ENCODE measurements at regions not wholly inside any gene's neighbourhood (a gene's known extent, or its start where the extent isn't known, plus 50 kb on each side); places are given as distances from the start of the nearest gene placed in this dataset.

GRCh38 chr16:63655846-63656245 is 1466.0 kb downstream of the CDH11 start:
- Histone ChIP-seq H3K27me3 (ENCODE audit: insufficient read depth, low read length) (no peaks in the 10 kb centered on the region), H3K14ac (ENCODE audit: insufficient read depth, low read length) (no peak overlapping the region), H3K23me2 (ENCODE audit: insufficient read length, low read depth, low read length, poor library complexity, severe bottlenecking) (no peaks in the 10 kb centered on the region), H3K27ac (ENCODE audit: insufficient read length, low read depth, low read length) (no peak overlapping the region), H3K79me1 (ENCODE audit: insufficient read depth, low read depth, low read length, poor library complexity, severe bottlenecking) (no peaks in the 10 kb centered on the region), H3K18ac (ENCODE audit: insufficient read length, low read depth, low read length) (no peak overlapping the region), H3K79me2 (ENCODE audit: insufficient read depth, low read length) (no peaks in the 10 kb centered on the region), H4K8ac (replicated peaks; ENCODE audit: insufficient read length, low read depth, low read length) (no peak overlapping the region), H4K91ac (ENCODE audit: insufficient read length, low read depth, low read length) (no peak overlapping the region), H3K56ac (ENCODE audit: insufficient read length, low read depth, low read length) (no peak overlapping the region), H4K20me1 (ENCODE audit: control insufficient read depth, insufficient read depth, insufficient read length) (no peaks in the 10 kb centered on the region), H4K5ac (ENCODE audit: insufficient read length, low read depth, low read length) (no peak overlapping the region), H3K9ac (ENCODE audit: extremely low read depth, insufficient read length, low read length) (no peak overlapping the region), H3K4ac (ENCODE audit: low read depth, low read length) (no peak overlapping the region), H3K4me1 (ENCODE audit: insufficient read depth, low read length) (no peaks in the 10 kb centered on the region), H3T11ph (ENCODE audit: low read length) (no peak overlapping the region), H2BK120ac (ENCODE audit: low read depth, low read length, poor library complexity, severe bottlenecking) (no peak overlapping the region), H3K9me3 (ENCODE audit: control insufficient read depth, low read depth, low read length) (no peaks in the 10 kb centered on the region), H2BK5ac (ENCODE audit: insufficient read length, low read length) (no peak overlapping the region), H2BK15ac (ENCODE audit: low read depth, low read length) (no peak overlapping the region), H2BK12ac (ENCODE audit: insufficient read length, low read depth, low read length) (no peak overlapping the region), H3K4me2 (ENCODE audit: insufficient read depth, insufficient read length, low read length) (no peak overlapping the region), H2AK5ac (ENCODE audit: insufficient read length, low read length) (no peak overlapping the region), H3K23ac (ENCODE audit: insufficient read length, low read depth, low read length) (no peak overlapping the region), H2AFZ (ENCODE audit: low read length) (no peak overlapping the region), H2BK20ac (ENCODE audit: low read depth, low read length, poor library complexity, severe bottlenecking) (no peak overlapping the region)
- WGBS (ENCODE audit: extremely low coverage, insufficient read length, low lambda C conversion rate): no CpG with 5 or more reads among the region's 4 CpGs
- no peaks in the 10 kb centered on the region for H3K27me3 Mint-ChIP-seq (ENCODE audit: low read depth)
- no peak for TF ChIP-seq CTCF (conservative IDR thresholded peaks at IDR 0.05)
- peaks cover 12 to 13% of the 10 kb centered on the region in 2 experiments for H3K4me1 Mint-ChIP-seq
- DNase-seq: no peak
- H3K4me3 Mint-ChIP-seq: no peak overlapping the region
- no peaks in the 10 kb centered on the region; a peak in 2 of 7 replicates for H3K36me3 Mint-ChIP-seq (ENCODE audit: insufficient read depth in 1 of 3, low read depth in 3 of 3)
- H3K9me3 Mint-ChIP-seq: no peaks in the 10 kb centered on the region
- no peak overlapping the region for H3K27ac Mint-ChIP-seq

Measured in H9 (cell line).